ENCODE measurements at regions not wholly inside any gene's neighbourhood (a gene's known extent, or its start where the extent isn't known, plus 50 kb on each side); places are given as distances from the start of the nearest gene placed in this dataset.

GRCh38 chr6:23183846-23184245 is 614.5 kb downstream of the HDGFL1 start:
- Histone ChIP-seq H4K20me1 (ENCODE audit: control insufficient read depth, extremely low read depth, insufficient read depth, low read length) (no peaks in the 10 kb centered on the region), H3K36me3 (ENCODE audit: control insufficient read depth, insufficient read depth, low read length) (no peaks in the 10 kb centered on the region), H3K9ac (ENCODE audit: insufficient read depth, low read length) (no peak overlapping the region), H3K4me3 (replicated peaks in 1 of 4; ENCODE audit: control extremely low read depth in 1 of 4, insufficient read depth in 1 of 4, low read depth in 3 of 4, low read length in 4 of 4) (no peak overlapping the region), H3K79me2 (ENCODE audit: control insufficient read depth, insufficient read depth, low read length) (no peaks in the 10 kb centered on the region), H3K9me3 (ENCODE audit: control insufficient read depth, insufficient read depth, low read depth, low read length) (no peaks in the 10 kb centered on the region), H3K27ac (ENCODE audit: insufficient read depth, low read length) (no peak overlapping the region), H3K4me2 (ENCODE audit: extremely low read depth, insufficient read depth, low read length) (no peak overlapping the region), H2AFZ (ENCODE audit: low read length) (no peak overlapping the region), H3K4me1 (ENCODE audit: control insufficient read depth, extremely low read depth, insufficient read depth, low read length) (no peaks in the 10 kb centered on the region), H3K27me3 (ENCODE audit: control insufficient read depth, insufficient read depth, low read length) (no peaks in the 10 kb centered on the region)
- TF ChIP-seq EZH2 (IDR thresholded peaks at IDR 0.05; ENCODE audit: low read length, missing control alignments), result no peak
- no peak for TF ChIP-seq CTCF (conservative IDR thresholded peaks at IDR 0.05 in 1 of 2, IDR thresholded peaks at IDR 0.05 in 1 of 2; ENCODE audit: low read depth in 1 of 2, low read length in 2 of 2)
- no peak for DNase-seq (ENCODE audit: low read depth in 2 of 2)

GRCh38 chr6:23184351-23184750 is 615.0 kb downstream of the HDGFL1 start:
- DNase-seq (ENCODE audit: low read depth in 2 of 2), result peak in 1 of 2 donors; percentile 59

GRCh38 chr6:23195487-23195886 is 626.1 kb downstream of the HDGFL1 start:
- no peaks in the 10 kb centered on the region for H4K20me1 ChIP-seq (ENCODE audit: control insufficient read depth, extremely low read depth, insufficient read depth, low read length)
- DNase-seq (ENCODE audit: low read depth in 2 of 2), result no peak

More at GRCh38 chr6:23184351-23184750, 615.0 kb downstream of the HDGFL1 start:
- H3K4me2 ChIP-seq (ENCODE audit: extremely low read depth, insufficient read depth, low read length), result no peak overlapping the region
- TF ChIP-seq EZH2 (IDR thresholded peaks at IDR 0.05; ENCODE audit: low read length, missing control alignments) (no peak), CTCF (conservative IDR thresholded peaks at IDR 0.05 in 1 of 2, IDR thresholded peaks at IDR 0.05 in 1 of 2; ENCODE audit: low read depth in 1 of 2, low read length in 2 of 2) (no peak)
- no peak overlapping the region for H3K4me3 ChIP-seq (replicated peaks in 1 of 4; ENCODE audit: control extremely low read depth in 1 of 4, insufficient read depth in 1 of 4, low read depth in 3 of 4, low read length in 4 of 4)
- no peaks in the 10 kb centered on the region for H3K36me3 ChIP-seq (ENCODE audit: control insufficient read depth, insufficient read depth, low read length)
- no peaks in the 10 kb centered on the region for H3K27me3 ChIP-seq (ENCODE audit: control insufficient read depth, insufficient read depth, low read length)
- no peak overlapping the region for H2AFZ ChIP-seq (ENCODE audit: low read length)
- H3K9ac ChIP-seq (ENCODE audit: insufficient read depth, low read length), result no peak overlapping the region
- no peaks in the 10 kb centered on the region for H3K4me1 ChIP-seq (ENCODE audit: control insufficient read depth, extremely low read depth, insufficient read depth, low read length)
- H3K9me3 ChIP-seq (ENCODE audit: control insufficient read depth, insufficient read depth, low read depth, low read length), result no peaks in the 10 kb centered on the region
- H3K79me2 ChIP-seq (ENCODE audit: control insufficient read depth, insufficient read depth, low read length), result no peaks in the 10 kb centered on the region
- no peak overlapping the region for H3K27ac ChIP-seq (ENCODE audit: insufficient read depth, low read length)
- H4K20me1 ChIP-seq (ENCODE audit: control insufficient read depth, extremely low read depth, insufficient read depth, low read length), result no peaks in the 10 kb centered on the region

More at GRCh38 chr6:23195487-23195886, 626.1 kb downstream of the HDGFL1 start:
- TF ChIP-seq CTCF (conservative IDR thresholded peaks at IDR 0.05 in 1 of 2, IDR thresholded peaks at IDR 0.05 in 1 of 2; ENCODE audit: low read depth in 1 of 2, low read length in 2 of 2), result no peak
- no peak for TF ChIP-seq EZH2 (IDR thresholded peaks at IDR 0.05; ENCODE audit: low read length, missing control alignments)
- Histone ChIP-seq H3K9ac (ENCODE audit: insufficient read depth, low read length) (no peak overlapping the region), H3K4me3 (replicated peaks in 1 of 4; ENCODE audit: control extremely low read depth in 1 of 4, insufficient read depth in 1 of 4, low read depth in 3 of 4, low read length in 4 of 4) (no peak overlapping the region), H3K4me1 (ENCODE audit: control insufficient read depth, extremely low read depth, insufficient read depth, low read length) (no peaks in the 10 kb centered on the region), H3K79me2 (ENCODE audit: control insufficient read depth, insufficient read depth, low read length) (no peaks in the 10 kb centered on the region), H3K36me3 (ENCODE audit: control insufficient read depth, insufficient read depth, low read length) (no peaks in the 10 kb centered on the region), H3K9me3 (ENCODE audit: control insufficient read depth, insufficient read depth, low read depth, low read length) (no peaks in the 10 kb centered on the region), H3K27ac (ENCODE audit: insufficient read depth, low read length) (no peak overlapping the region), H2AFZ (ENCODE audit: low read length) (no peak overlapping the region), H3K27me3 (ENCODE audit: control insufficient read depth, insufficient read depth, low read length) (no peaks in the 10 kb centered on the region), H3K4me2 (ENCODE audit: extremely low read depth, insufficient read depth, low read length) (no peak overlapping the region)
